Mucosa of descending colon (tissue), 3 donors: ENCODE measurements at regions not wholly inside any gene's neighbourhood (a gene's known extent, or its start where the extent isn't known, plus 50 kb on each side); places are given as distances from the start of the nearest gene placed in this dataset.

Experiments used
- ATAC-seq: fragments of 200-7000 bp; cut with Tn5 transposase; one replicate; pipeline ENCODE4 v1.9.1; 2020; ENCODE audit warnings: mild to moderate bottlenecking, moderate library complexity
- DNase-seq, 3 donors: peaks; one replicate each; pipeline ENCODE4 v3.0.0-alpha.2; 2020
- H3K36me3 ChIP-seq: fragments of 200-600 bp; one replicate; pipeline ENCODE4 v1.8.0; 2021; ENCODE audit warnings: low read depth, mild to moderate bottlenecking
- H3K4me1 ChIP-seq: fragments of 200-600 bp; one replicate; pipeline ENCODE4 v1.8.0; 2021; ENCODE audit warnings: low read depth, mild to moderate bottlenecking
- H3K4me3 ChIP-seq: fragments of 200-600 bp; one replicate; pipeline ENCODE4 v1.8.0; 2021; ENCODE audit warnings: mild to moderate bottlenecking
- H3K9me3 ChIP-seq: fragments of 200-600 bp; one replicate; pipeline ENCODE4 v1.8.0; 2021; ENCODE audit warnings: mild to moderate bottlenecking
- CTCF ChIP-seq: fragments of 200-600 bp; IDR thresholded peaks from one replicate; pipeline ENCODE4 v1.8.0; 2022; ENCODE audit warnings: antibody characterized with exemption, mild to moderate bottlenecking
- intact Hi-C, 2 donors: fragments of 100-400 bp; cut with DNase I in 1 of 2; cut with micrococcal nuclease in 1 of 2; formaldehyde crosslinking; loops; one replicate each; pipeline versions ENCODE4 v1.11.0 to v1.11.1; 2022; cut with DNase I, micrococcal nuclease
- donor health status: DM: no; HTN: no; CAD: no; lungs with moderate emphysema.
- donor health status: DM: no; HTN: no; CAD: no.
- donor health status: DM: no; HTN: yes; CAD: no.

- no peaks in the 10 kb centered on the region for H3K36me3 ChIP-seq
- TF ChIP-seq CTCF: no peak
- intact Hi-C loops: no loop called here
- ATAC-seq (no peak), DNase-seq (no peak)
- H3K4me1 ChIP-seq: no peaks in the 10 kb centered on the region
- H3K4me3 ChIP-seq: no peak overlapping the region
- H3K9me3 ChIP-seq: no peaks in the 10 kb centered on the region
Measured at GRCh38 chr14:98923596-98923995, 348.4 kb downstream of the BCL11B start.

GRCh38 chr14:98924046-98924445 lies 348.0 kb downstream of the BCL11B start:
- H3K36me3 ChIP-seq: no peaks in the 10 kb centered on the region
- DNase-seq: no peak
- no peak for ATAC-seq
- no peak for TF ChIP-seq CTCF
- H3K4me1 ChIP-seq: no peaks in the 10 kb centered on the region
- no peak overlapping the region for H3K4me3 ChIP-seq
- H3K9me3 ChIP-seq: no peaks in the 10 kb centered on the region
- intact Hi-C loops: no loop called here

GRCh38 chr14:98925354-98926040 lies 346.5 kb downstream of the BCL11B start:
- no peak for ATAC-seq
- intact Hi-C loops: no loop called here

GRCh38 chr14:98926146-98926545 lies 345.9 kb downstream of the BCL11B start:
- ATAC-seq: peak; percentile 50
- DNase-seq: no peak
- Histone ChIP-seq H3K4me1 (no peaks in the 10 kb centered on the region), H3K9me3 (no peaks in the 10 kb centered on the region), H3K36me3 (no peaks in the 10 kb centered on the region), H3K4me3 (no peak overlapping the region)
- intact Hi-C loops: no loop called here
- no peak for TF ChIP-seq CTCF

More at GRCh38 chr14:98925354-98926040, 346.5 kb downstream of the BCL11B start:
- no peak for DNase-seq
- H3K4me3 ChIP-seq: no peak overlapping the region
- no peaks in the 10 kb centered on the region for H3K4me1 ChIP-seq
- no peaks in the 10 kb centered on the region for H3K9me3 ChIP-seq
- no peaks in the 10 kb centered on the region for H3K36me3 ChIP-seq
- TF ChIP-seq CTCF: no peak

- no peak for TF ChIP-seq CTCF
- Histone ChIP-seq H3K9me3 (no peaks in the 10 kb centered on the region), H3K4me3 (no peak overlapping the region), H3K4me1 (no peaks in the 10 kb centered on the region), H3K36me3 (no peaks in the 10 kb centered on the region)
- intact Hi-C loops: no loop called here
- no peak for DNase-seq
- ATAC-seq: no peak
Measured at GRCh38 chr14:98926801-98927200, 345.2 kb downstream of the BCL11B start.

GRCh38 chr14:98927986-98928385 lies 344.0 kb downstream of the BCL11B start:
- TF ChIP-seq CTCF: no peak
- DNase-seq (no peak), ATAC-seq (no peak)
- Histone ChIP-seq H3K36me3 (no peaks in the 10 kb centered on the region), H3K4me3 (no peak overlapping the region), H3K4me1 (no peaks in the 10 kb centered on the region), H3K9me3 (no peaks in the 10 kb centered on the region)
- intact Hi-C loops: no loop called here
